Chondrocyte (in vitro differentiated cells): ENCODE measurements at regions not wholly inside any gene's neighbourhood (a gene's known extent, or its start where the extent isn't known, plus 50 kb on each side); places are given as distances from the start of the nearest gene placed in this dataset.

Experiments used
- DNase-seq: peaks from one replicate; pipeline ENCODE4 v3.0.0; 2021; ENCODE audit warnings: mixed read lengths, low spot score
- H3K27ac Mint-ChIP-seq: one replicate; pipeline ENCODE4 v1.8.0; 2021; ENCODE audit warnings: mild to moderate bottlenecking, moderate library complexity, mixed read lengths; ENCODE audit not compliant: unreplicated experiment
- H3K27me3 Mint-ChIP-seq: 2 replicates; pipeline ENCODE4 v1.8.0; 2021; ENCODE audit warnings: low read depth, mixed read lengths
- H3K36me3 Mint-ChIP-seq: 2 replicates; pipeline ENCODE4 v1.8.0; 2021; ENCODE audit warnings: low read depth, mixed read lengths
- H3K4me1 Mint-ChIP-seq: 2 replicates; pipeline ENCODE4 v1.8.0; 2021; ENCODE audit warnings: low read depth, mild to moderate bottlenecking, mixed read lengths
- H3K4me3 Mint-ChIP-seq: one replicate; pipeline ENCODE4 v1.8.0; 2021; ENCODE audit warnings: mild to moderate bottlenecking, moderate library complexity, mixed read lengths; ENCODE audit not compliant: unreplicated experiment
- H3K9me3 Mint-ChIP-seq: 2 replicates; pipeline ENCODE4 v1.8.0; 2021; ENCODE audit warnings: low read depth, mixed read lengths
- TF ChIP-seq, protein P1 (sequence below): fragments of 200-600 bp; sonication (generic); IDR thresholded peaks from 2 replicates; pipeline ENCODE4 v1.5.0; 2021; ENCODE audit warnings: antibody characterized with exemption, mild to moderate bottlenecking, moderate library complexity

DNA sequence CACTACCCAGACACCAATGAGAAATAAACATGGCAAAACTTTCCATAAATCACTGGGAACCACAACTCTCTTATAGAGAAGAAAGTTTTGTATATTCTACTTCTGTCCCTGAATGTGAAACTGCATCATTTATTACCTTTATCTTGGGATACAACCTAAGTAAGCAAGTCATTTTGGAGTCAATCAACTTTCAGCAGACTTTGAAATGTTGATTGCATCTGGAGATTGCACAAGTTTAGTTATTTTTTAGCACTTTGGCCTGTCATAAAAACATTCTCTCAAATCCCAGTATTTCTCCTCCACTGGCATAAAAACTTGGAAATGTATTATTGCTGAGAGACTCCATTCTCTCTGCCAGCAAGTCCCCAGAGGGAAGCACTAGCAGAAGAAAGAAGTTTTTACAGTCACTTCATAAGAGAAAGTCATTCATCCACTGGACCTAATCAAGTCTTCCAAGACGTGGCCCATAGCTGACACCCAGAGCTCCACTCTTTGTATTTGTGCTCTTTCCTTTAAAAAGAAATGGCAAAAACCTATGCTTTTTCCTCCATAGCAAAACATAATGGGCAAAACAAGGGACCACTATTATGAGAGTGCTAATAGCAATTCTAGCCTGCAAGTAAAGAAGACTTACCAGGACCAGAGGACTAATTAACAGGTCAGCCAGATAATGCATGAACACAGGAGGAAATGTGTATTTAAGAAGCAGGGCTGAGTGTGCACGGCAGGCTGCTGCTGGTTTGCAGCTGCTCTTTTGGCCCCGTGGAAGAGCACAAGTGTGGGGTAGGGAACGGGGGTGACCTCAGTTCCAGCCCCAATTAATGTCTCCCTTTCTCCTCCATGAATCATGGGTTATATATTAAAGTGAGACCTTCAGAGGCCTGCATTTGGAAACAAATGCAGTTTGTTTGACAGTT lies 171.5 kb downstream of the INO80D start:
- no peak overlapping the region for H3K27ac Mint-ChIP-seq
- no peak overlapping the region for H3K4me3 Mint-ChIP-seq
- no peak for DNase-seq
- TF ChIP-seq, protein P1, sequence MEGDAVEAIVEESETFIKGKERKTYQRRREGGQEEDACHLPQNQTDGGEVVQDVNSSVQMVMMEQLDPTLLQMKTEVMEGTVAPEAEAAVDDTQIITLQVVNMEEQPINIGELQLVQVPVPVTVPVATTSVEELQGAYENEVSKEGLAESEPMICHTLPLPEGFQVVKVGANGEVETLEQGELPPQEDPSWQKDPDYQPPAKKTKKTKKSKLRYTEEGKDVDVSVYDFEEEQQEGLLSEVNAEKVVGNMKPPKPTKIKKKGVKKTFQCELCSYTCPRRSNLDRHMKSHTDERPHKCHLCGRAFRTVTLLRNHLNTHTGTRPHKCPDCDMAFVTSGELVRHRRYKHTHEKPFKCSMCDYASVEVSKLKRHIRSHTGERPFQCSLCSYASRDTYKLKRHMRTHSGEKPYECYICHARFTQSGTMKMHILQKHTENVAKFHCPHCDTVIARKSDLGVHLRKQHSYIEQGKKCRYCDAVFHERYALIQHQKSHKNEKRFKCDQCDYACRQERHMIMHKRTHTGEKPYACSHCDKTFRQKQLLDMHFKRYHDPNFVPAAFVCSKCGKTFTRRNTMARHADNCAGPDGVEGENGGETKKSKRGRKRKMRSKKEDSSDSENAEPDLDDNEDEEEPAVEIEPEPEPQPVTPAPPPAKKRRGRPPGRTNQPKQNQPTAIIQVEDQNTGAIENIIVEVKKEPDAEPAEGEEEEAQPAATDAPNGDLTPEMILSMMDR, result no peak
- peaks cover 9% of the 10 kb centered on the region for H3K27me3 Mint-ChIP-seq
- H3K36me3 Mint-ChIP-seq, result no peaks in the 10 kb centered on the region
- no peaks in the 10 kb centered on the region for H3K4me1 Mint-ChIP-seq
- H3K9me3 Mint-ChIP-seq, result no peaks in the 10 kb centered on the region

DNA sequence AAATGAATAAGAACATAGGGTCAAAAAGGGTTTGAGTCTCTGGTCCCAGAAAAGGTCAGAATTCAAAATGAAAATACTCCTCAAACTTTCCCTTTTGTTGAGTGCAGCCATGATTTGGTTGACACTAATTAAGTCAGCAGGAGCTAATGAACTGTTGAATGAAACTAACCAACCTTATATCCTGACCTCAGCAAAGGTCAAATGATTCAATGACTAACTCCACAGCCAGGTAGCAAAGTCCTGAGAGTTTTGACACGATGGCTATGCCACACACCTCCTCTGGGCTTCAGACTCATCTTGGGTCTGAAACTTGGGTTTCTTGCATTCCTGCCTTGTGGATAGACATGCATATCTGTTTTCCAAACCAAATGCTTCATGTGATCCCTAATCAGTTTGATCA lies 172.3 kb downstream of the INO80D start:
- no peak for DNase-seq
- Mint-ChIP-seq H3K4me1 (no peaks in the 10 kb centered on the region), H3K9me3 (no peaks in the 10 kb centered on the region), H3K27me3 (peaks cover 7% of the 10 kb centered on the region), H3K4me3 (no peak overlapping the region), H3K36me3 (no peaks in the 10 kb centered on the region), H3K27ac (no peak overlapping the region)
- TF ChIP-seq, protein P1, result no peak

DNA sequence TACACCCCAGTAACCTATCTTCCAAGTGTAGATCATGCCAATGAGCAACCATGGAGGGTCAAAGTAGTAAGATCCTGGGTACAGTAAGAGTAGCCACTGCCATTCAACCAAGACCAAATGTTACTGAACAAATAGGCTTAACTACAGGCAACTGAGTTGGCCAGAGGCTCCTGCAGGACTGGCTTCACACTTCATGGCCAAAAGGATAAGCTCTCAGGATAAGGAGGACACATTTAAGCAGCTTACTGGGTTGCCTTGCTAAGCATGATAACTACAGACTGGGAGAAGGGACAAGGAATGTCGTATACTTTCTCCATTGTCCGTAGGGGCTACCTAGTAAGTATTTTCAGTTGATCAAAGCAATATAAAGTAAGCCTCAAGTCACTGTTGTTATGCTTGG lies 174.7 kb downstream of the INO80D start:
- H3K4me1 Mint-ChIP-seq, result no peaks in the 10 kb centered on the region
- peaks cover 7% of the 10 kb centered on the region for H3K27me3 Mint-ChIP-seq
- H3K4me3 Mint-ChIP-seq, result no peak overlapping the region
- DNase-seq, result no peak
- H3K36me3 Mint-ChIP-seq, result peaks cover 2% of the 10 kb centered on the region
- peaks cover 11% of the 10 kb centered on the region for H3K9me3 Mint-ChIP-seq
- TF ChIP-seq, protein P1, result no peak
- H3K27ac Mint-ChIP-seq, result no peak overlapping the region

DNA sequence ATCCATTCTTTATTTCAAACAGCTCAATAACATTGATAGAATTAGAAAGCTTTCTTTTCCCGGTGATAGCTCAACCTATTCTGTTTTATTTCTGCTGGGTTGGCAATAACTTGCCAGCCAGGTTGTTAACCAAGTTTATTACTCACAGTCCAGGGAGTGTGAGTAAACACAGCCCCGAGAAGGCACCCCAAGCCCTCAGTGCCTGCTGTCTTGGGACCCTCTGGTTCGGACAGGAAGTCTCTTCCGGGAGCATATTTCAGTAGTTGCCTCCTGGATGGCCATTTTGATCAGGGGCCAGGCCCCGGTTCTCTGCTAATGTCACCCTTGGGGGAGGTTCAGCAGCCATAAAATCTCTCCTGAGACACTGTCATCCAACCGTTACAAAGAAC lies 176.8 kb downstream of the INO80D start:
- Mint-ChIP-seq H3K9me3 (peaks cover 11% of the 10 kb centered on the region), H3K27me3 (peaks cover 16% of the 10 kb centered on the region), H3K4me3 (no peak overlapping the region), H3K36me3 (peaks cover 2% of the 10 kb centered on the region), H3K4me1 (no peaks in the 10 kb centered on the region), H3K27ac (no peak overlapping the region)
- no peak for DNase-seq
- TF ChIP-seq, protein P1, result no peak

DNA sequence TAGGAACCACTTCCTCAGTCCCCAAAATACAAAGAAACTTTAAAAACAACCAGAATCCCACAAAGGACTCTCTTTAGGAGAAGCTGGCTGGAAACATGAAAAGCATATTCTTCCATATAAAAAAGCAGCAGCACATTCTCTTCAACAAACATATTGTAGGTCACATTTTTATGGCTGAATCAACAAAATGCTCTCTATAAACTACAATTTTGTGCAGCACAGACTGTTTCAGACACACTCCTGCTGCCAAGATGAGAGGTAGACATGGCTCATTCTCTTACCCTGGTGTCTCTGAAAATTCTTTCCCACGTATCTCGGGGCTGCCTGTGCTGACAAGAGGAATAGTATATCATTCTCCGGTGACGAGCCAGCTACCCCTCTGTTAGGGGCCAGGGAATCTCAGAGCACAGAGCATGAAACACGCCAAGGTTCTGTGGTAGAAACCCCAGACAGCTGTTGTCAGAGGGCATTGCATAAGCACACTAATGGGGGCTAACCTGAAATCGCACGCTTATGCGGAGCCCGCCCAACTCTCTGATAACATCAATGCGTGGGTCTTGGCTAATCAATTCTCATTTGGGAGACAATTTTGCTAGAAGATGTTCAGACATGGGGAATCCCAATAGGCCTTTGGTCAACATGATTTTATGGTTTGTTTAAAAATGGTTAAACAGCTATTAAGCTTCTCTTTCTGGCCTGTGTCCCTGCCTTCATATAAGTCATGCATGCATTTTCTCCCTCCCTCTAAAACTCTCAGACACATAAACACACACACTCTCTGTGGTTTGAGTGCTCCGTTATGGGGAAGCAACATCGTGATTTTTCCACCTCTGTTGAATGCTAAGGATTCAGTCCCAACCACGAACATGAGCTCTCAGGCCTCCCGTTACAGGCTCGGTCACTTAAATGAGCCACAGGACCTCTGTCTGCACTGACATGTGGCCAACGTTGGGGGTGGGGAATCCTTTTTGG lies 177.5 kb downstream of the INO80D start:
- H3K27ac Mint-ChIP-seq, result no peak overlapping the region
- no peak overlapping the region for H3K4me3 Mint-ChIP-seq
- TF ChIP-seq, protein P1, result no peak
- H3K4me1 Mint-ChIP-seq, result no peaks in the 10 kb centered on the region
- peaks cover 14% of the 10 kb centered on the region for H3K27me3 Mint-ChIP-seq
- H3K36me3 Mint-ChIP-seq, result peaks cover 2% of the 10 kb centered on the region
- no peak for DNase-seq
- H3K9me3 Mint-ChIP-seq, result peaks cover 11% of the 10 kb centered on the region
